GM10266 (cell line): ENCODE measurements at regions not wholly inside any gene's neighbourhood (a gene's known extent, or its start where the extent isn't known, plus 50 kb on each side); places are given as distances from the start of the nearest gene placed in this dataset.

Experiments
- DNase-seq: peaks from one replicate; pipeline ENCODE4 v3.0.0; 2012; ENCODE audit errors: extremely low spot score
- CTCF ChIP-seq: IDR thresholded peaks from 2 replicates; pipeline ENCODE4 v1.5.1; 2012; ENCODE audit warnings: mild to moderate bottlenecking, low read depth; ENCODE audit not compliant: control insufficient read depth, insufficient read depth; ENCODE audit errors: missing control alignments

- TF ChIP-seq CTCF: no peak
- DNase-seq: no peak
Measured at GRCh38 chr4:155073852-155074251, 134.6 kb upstream of the NPY2R start.

GRCh38 chr4:155076256-155076785, 132.1 kb upstream of the NPY2R start:
- no peak for DNase-seq
- TF ChIP-seq CTCF: no peak

- TF ChIP-seq CTCF: no peak
- DNase-seq: no peak
Measured at GRCh38 chr4:155077452-155078229, 130.8 kb upstream of the NPY2R start.

GRCh38 chr4:155079871-155080270, 128.6 kb upstream of the NPY2R start:
- DNase-seq: no peak
- TF ChIP-seq CTCF: no peak

- DNase-seq: no peak
- TF ChIP-seq CTCF: no peak
Measured at GRCh38 chr4:155081222-155081621, 127.2 kb upstream of the NPY2R start.

GRCh38 chr4:155085843-155086530, 122.4 kb upstream of the NPY2R start:
- no peak for TF ChIP-seq CTCF
- DNase-seq: no peak
